ENCODE measurements at regions not wholly inside any gene's neighbourhood (a gene's known extent, or its start where the extent isn't known, plus 50 kb on each side); places are given as distances from the start of the nearest gene placed in this dataset.
A peak's percentile ranks its signal among the peaks of the same experiment; 100 is the strongest.

DNA sequence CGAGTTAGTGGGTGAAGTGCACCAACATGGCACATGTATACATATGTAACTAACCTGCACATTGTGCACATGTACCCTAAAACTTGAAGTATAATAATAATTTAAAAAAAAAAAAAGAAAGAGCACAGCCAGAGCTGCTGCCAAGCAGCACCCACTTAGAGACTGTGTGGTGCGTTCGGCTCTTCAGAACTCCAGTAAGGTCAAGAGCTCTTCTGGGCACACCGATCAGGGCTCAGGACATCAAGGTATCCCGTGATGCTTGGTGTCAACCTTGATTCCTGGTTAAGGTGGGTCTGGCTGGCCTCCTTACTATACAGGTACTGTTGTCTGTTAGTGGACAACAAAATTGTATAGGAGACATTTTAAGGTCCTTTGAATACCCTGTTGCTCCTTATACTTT is 385.7 kb upstream of the AKR1E2 start:
- H3K27me3 ChIP-seq, result no peaks in the 10 kb centered on the region
- H3K4me3 ChIP-seq (replicated peaks in 1 of 3), result no peak overlapping the region
- intact Hi-C loops (cut with DNase I), result no loop called here
- no peak overlapping the region for H3K27ac ChIP-seq
- H3K4me1 ChIP-seq, result no peaks in the 10 kb centered on the region
- no peak for TF ChIP-seq POLR2A (IDR thresholded peaks at IDR 0.05)
- TF ChIP-seq, protein P1, sequence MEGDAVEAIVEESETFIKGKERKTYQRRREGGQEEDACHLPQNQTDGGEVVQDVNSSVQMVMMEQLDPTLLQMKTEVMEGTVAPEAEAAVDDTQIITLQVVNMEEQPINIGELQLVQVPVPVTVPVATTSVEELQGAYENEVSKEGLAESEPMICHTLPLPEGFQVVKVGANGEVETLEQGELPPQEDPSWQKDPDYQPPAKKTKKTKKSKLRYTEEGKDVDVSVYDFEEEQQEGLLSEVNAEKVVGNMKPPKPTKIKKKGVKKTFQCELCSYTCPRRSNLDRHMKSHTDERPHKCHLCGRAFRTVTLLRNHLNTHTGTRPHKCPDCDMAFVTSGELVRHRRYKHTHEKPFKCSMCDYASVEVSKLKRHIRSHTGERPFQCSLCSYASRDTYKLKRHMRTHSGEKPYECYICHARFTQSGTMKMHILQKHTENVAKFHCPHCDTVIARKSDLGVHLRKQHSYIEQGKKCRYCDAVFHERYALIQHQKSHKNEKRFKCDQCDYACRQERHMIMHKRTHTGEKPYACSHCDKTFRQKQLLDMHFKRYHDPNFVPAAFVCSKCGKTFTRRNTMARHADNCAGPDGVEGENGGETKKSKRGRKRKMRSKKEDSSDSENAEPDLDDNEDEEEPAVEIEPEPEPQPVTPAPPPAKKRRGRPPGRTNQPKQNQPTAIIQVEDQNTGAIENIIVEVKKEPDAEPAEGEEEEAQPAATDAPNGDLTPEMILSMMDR (IDR thresholded peaks at IDR 0.05), result no peak
- DNase-seq, result peak; percentile 18 to 39
- H3K9me3 ChIP-seq, result no peaks in the 10 kb centered on the region
- H3K36me3 ChIP-seq, result no peaks in the 10 kb centered on the region
- WGBS, 2 donors, result 49 to 53% methylated on average over 5 of the region's 5 CpGs

DNA sequence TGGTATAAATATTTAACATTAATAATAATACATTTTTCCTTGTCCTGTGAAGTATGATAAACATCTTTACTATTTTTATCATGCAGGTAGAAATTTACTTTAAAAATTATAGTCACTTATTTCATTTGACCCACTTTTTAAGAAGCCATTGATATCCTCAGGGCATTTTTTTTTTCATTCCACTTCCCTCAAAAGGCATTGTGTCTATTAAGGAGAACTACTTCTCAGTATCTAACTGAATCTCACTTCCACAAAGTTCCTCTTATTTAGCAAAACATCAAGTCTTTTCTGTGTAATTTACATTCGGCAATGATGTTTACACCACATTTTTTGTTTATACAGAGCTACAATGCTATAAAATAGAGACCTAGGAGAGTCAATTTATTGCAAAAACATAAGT is 388.2 kb upstream of the AKR1E2 start:
- TF ChIP-seq, protein P1 (IDR thresholded peaks at IDR 0.05), result no peak
- no peak for TF ChIP-seq POLR2A (IDR thresholded peaks at IDR 0.05)
- Histone ChIP-seq H3K4me1 (no peaks in the 10 kb centered on the region), H3K27me3 (no peaks in the 10 kb centered on the region), H3K36me3 (no peaks in the 10 kb centered on the region), H3K4me3 (replicated peaks in 1 of 3) (no peak overlapping the region), H3K27ac (no peak overlapping the region), H3K9me3 (no peaks in the 10 kb centered on the region)
- WGBS, 2 donors, result 87 to 92% methylated on average over 1 of the region's 1 CpG
- intact Hi-C loops (cut with DNase I), result no loop called here
- DNase-seq, result no peak

DNA sequence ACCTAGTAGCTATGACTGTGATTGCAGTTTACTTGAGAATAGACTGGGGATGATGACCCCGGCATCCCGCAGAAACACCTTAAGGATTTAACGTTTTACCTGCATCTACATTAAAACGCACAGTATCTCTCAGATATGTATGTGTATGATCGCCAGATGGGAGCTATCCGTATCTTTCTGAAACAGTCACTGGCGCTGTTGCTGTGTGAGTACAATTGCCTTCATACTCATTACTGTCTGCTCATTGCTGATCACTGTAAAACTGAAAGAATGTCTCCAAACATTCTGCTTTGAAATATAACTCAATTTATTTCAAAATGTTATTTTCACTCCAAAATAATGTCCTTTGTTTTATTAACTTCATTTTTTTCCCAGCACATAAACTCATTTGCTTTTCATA is 388.9 kb upstream of the AKR1E2 start:
- H3K4me3 ChIP-seq (replicated peaks in 1 of 3), result no peak overlapping the region
- intact Hi-C loops (cut with DNase I), result no loop called here
- H3K4me1 ChIP-seq, result no peaks in the 10 kb centered on the region
- TF ChIP-seq POLR2A (IDR thresholded peaks at IDR 0.05), result no peak
- TF ChIP-seq, protein P1 (IDR thresholded peaks at IDR 0.05), result no peak
- no peaks in the 10 kb centered on the region for H3K9me3 ChIP-seq
- DNase-seq, result no peak
- no peaks in the 10 kb centered on the region for H3K27me3 ChIP-seq
- H3K36me3 ChIP-seq, result no peaks in the 10 kb centered on the region
- H3K27ac ChIP-seq, result no peak overlapping the region
- WGBS, 2 donors, result 94% methylated on average over 7 of the region's 7 CpGs

DNA sequence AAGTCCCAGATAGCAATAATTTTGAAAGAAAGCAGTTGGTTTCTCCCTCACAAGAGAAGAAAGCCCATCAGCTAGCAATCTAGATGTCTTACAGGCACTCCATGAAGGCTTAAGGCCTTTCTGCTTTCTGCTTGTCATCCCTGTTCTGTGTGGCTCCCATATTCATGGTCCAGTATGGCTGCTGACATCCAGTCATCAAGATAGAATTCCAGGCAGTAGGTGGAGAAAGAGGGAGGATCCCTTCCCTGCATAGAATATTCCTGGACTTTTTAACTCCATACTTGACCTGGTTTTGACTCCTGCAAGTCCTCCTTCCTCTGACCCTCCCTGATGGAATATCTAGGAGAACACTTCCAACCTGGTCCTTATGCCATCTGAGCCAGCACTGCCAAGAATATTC is 389.9 kb upstream of the AKR1E2 start:
- Histone ChIP-seq H3K27ac (no peak overlapping the region), H3K4me3 (replicated peaks in 1 of 3) (no peak overlapping the region), H3K4me1 (no peaks in the 10 kb centered on the region), H3K27me3 (no peaks in the 10 kb centered on the region), H3K9me3 (no peaks in the 10 kb centered on the region), H3K36me3 (no peaks in the 10 kb centered on the region)
- TF ChIP-seq POLR2A (IDR thresholded peaks at IDR 0.05), result no peak
- TF ChIP-seq, protein P1 (IDR thresholded peaks at IDR 0.05), result no peak
- no peak for DNase-seq
- intact Hi-C loops (cut with DNase I), result no loop called here

DNA sequence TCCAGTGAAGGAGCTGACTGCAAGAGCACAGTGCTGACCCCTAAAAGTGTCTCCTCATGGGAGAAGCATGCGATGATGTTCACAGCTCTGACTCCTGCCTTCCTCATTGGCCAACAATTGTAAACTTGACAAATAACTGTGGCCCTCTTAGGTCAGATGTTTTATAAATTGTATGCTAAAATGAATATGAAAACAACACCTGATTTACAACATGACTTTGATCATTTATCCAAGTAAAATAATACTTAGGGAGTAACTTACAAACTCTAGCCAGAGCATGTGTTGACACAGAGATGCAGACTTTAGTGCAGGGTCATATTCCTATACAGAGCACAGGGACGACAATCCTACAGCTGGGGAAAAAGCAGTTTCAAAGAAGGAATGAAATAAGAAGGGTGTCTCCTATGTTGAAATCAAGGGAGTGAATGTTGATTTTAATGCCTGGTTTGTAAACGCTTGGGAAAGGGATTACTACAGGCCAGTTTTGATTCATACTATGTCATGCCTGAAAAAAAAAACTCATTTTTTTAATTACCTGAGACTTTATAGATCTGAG is 391.4 kb upstream of the AKR1E2 start:
- no peak for TF ChIP-seq POLR2A (IDR thresholded peaks at IDR 0.05)
- TF ChIP-seq, protein P1 (IDR thresholded peaks at IDR 0.05), result no peak
- no peaks in the 10 kb centered on the region for H3K27me3 ChIP-seq
- intact Hi-C loops (cut with DNase I), result no loop called here
- no peaks in the 10 kb centered on the region for H3K9me3 ChIP-seq
- H3K4me3 ChIP-seq (replicated peaks in 1 of 3), result no peak overlapping the region
- H3K36me3 ChIP-seq, result no peaks in the 10 kb centered on the region
- 92 to 94% methylated on average over 3 of the region's 3 CpGs for WGBS, 2 donors
- no peaks in the 10 kb centered on the region for H3K4me1 ChIP-seq
- no peak for DNase-seq
- no peak overlapping the region for H3K27ac ChIP-seq

All from thyroid gland (tissue), 4 donors.